Prostate gland (tissue), 2 donors: ENCODE measurements at regions not wholly inside any gene's neighbourhood (a gene's known extent, or its start where the extent isn't known, plus 50 kb on each side); places are given as distances from the start of the nearest gene placed in this dataset.

Source experiments
- CTCF ChIP-seq, 4 experiments: fragments of 200-600 bp in 2 of 4; fragments of 450-650 bp in 2 of 4; sonication (generic) in 2 of 4; IDR thresholded peaks; 1 replicate in 3 of 4; 2 replicates in 1 of 4; pipeline ENCODE4 v1.5.1; 2016 to 2019; ENCODE audit warnings: antibody characterized with exemption in 4 of 4, mild to moderate bottlenecking in 2 of 4, moderate library complexity in 2 of 4
- POLR2A ChIP-seq: fragments of 450-650 bp; IDR thresholded peaks from one replicate; pipeline ENCODE4 v1.6.1; 2016; ENCODE audit warnings: antibody characterized with exemption, mild to moderate bottlenecking
- POLR2AphosphoS5 ChIP-seq: sonication (generic); formaldehyde crosslinking; IDR thresholded peaks from one replicate; pipeline ENCODE4 v1.6.1; 2017; ENCODE audit warnings: antibody characterized with exemption

DNA sequence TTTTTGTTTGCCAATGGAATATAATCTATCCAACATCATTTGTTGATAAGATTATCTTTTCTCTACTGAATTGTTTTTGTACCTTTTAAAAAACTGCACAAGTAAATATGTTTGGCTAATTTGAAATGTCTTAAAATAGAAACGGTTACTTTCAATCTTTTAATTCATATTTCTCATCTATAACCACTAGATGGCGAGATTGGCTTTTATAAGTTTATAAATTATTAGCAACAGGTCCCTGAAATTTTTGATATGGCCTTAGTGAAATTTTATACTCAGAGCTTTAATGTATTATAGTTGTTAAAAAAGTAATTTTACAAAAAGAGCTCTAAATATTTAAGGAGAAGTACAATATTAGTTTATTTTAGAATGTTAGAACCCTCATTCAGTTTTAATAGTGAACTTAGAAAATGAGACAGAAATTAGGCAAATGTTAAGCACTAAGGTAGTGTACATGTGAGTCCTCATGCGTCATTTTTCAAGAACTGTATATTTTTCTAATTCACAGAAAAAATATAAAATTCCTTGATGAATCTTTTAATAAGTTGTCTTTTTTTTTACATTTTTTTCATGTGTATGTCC, 592.5 kb downstream of the ARL4A start:
- peak in 3 of 4 experiments; percentile 43 to 57 (median 52) for TF ChIP-seq CTCF (IDR thresholded peaks at IDR 0.05)
- TF ChIP-seq POLR2AphosphoS5, result no peak
- no peak for TF ChIP-seq POLR2A
